BLaER1 (cell line): ENCODE measurements at regions not wholly inside any gene's neighbourhood (a gene's known extent, or its start where the extent isn't known, plus 50 kb on each side); places are given as distances from the start of the nearest gene placed in this dataset.

Experiments used
- H3K27ac ChIP-seq: shearing (Covaris generic); formaldehyde crosslinking; 2 replicates; pipeline ENCODE4 v1.8.1; 2022
- H3K27me3 ChIP-seq: shearing (Covaris generic); formaldehyde crosslinking; 2 replicates; pipeline ENCODE4 v1.8.1; 2022
- H3K36me3 ChIP-seq: shearing (Covaris generic); formaldehyde crosslinking; 2 replicates; pipeline ENCODE4 v1.8.1; 2022
- H3K4me1 ChIP-seq: shearing (Covaris generic); formaldehyde crosslinking; 2 replicates; pipeline ENCODE4 v1.8.1; 2022
- H3K4me2 ChIP-seq: shearing (Covaris generic); formaldehyde crosslinking; 2 replicates; pipeline ENCODE4 v1.8.1; 2022
- H3K4me3 ChIP-seq: shearing (Covaris generic); formaldehyde crosslinking; 2 replicates; pipeline ENCODE4 v1.8.1; 2022
- H3K9ac ChIP-seq: shearing (Covaris generic); formaldehyde crosslinking; 2 replicates; pipeline ENCODE4 v1.8.1; 2022
- H3K9me3 ChIP-seq: shearing (Covaris generic); formaldehyde crosslinking; 2 replicates; pipeline ENCODE4 v1.8.1; 2022
- H4K20me1 ChIP-seq: shearing (Covaris generic); formaldehyde crosslinking; 2 replicates; pipeline ENCODE4 v1.8.1; 2022
- Cebpa-rat ChIP-seq: shearing (Covaris generic); IDR thresholded peaks from 2 replicates; pipeline ENCODE4 v1.8.1; 2022

GRCh38 chr13:34086281-34086680, 268.3 kb downstream of the RFC3 start:
- H3K36me3 ChIP-seq: no peaks in the 10 kb centered on the region
- no peaks in the 10 kb centered on the region for H3K27me3 ChIP-seq
- H4K20me1 ChIP-seq: no peaks in the 10 kb centered on the region
- H3K9me3 ChIP-seq: peaks cover 14% of the 10 kb centered on the region
- H3K4me3 ChIP-seq: no peak overlapping the region
- TF ChIP-seq Cebpa-rat: no peak
- no peak overlapping the region for H3K27ac ChIP-seq
- no peak overlapping the region for H3K4me2 ChIP-seq
- H3K4me1 ChIP-seq: no peaks in the 10 kb centered on the region
- H3K9ac ChIP-seq: no peak overlapping the region

- H3K9me3 ChIP-seq: peaks cover 14% of the 10 kb centered on the region
- no peak overlapping the region for H3K4me3 ChIP-seq
- no peaks in the 10 kb centered on the region for H3K4me1 ChIP-seq
- no peak for TF ChIP-seq Cebpa-rat
- no peaks in the 10 kb centered on the region for H4K20me1 ChIP-seq
- H3K36me3 ChIP-seq: no peaks in the 10 kb centered on the region
- no peak overlapping the region for H3K9ac ChIP-seq
- H3K27me3 ChIP-seq: no peaks in the 10 kb centered on the region
- H3K27ac ChIP-seq: no peak overlapping the region
- no peak overlapping the region for H3K4me2 ChIP-seq
Observed at GRCh38 chr13:34087791-34088190, 269.8 kb downstream of the RFC3 start.

GRCh38 chr13:34103854-34104253, 285.9 kb downstream of the RFC3 start:
- TF ChIP-seq Cebpa-rat: no peak
- no peaks in the 10 kb centered on the region for H3K9me3 ChIP-seq
- H3K4me3 ChIP-seq: no peak overlapping the region
- no peak overlapping the region for H3K9ac ChIP-seq
- no peak overlapping the region for H3K4me2 ChIP-seq
- no peaks in the 10 kb centered on the region for H4K20me1 ChIP-seq
- H3K4me1 ChIP-seq: no peaks in the 10 kb centered on the region
- H3K36me3 ChIP-seq: no peaks in the 10 kb centered on the region
- no peak overlapping the region for H3K27ac ChIP-seq
- no peaks in the 10 kb centered on the region for H3K27me3 ChIP-seq

- Histone ChIP-seq H3K9me3 (peaks cover 5% of the 10 kb centered on the region; the same call in 1 of the 2 replicates), H3K27ac (no peak overlapping the region), H3K4me3 (no peak overlapping the region), H3K4me2 (no peak overlapping the region), H3K4me1 (no peaks in the 10 kb centered on the region), H3K27me3 (no peaks in the 10 kb centered on the region), H3K36me3 (no peaks in the 10 kb centered on the region), H4K20me1 (no peaks in the 10 kb centered on the region), H3K9ac (no peak overlapping the region)
- no peak for TF ChIP-seq Cebpa-rat
Observed at GRCh38 chr13:34104853-34105252, 286.9 kb downstream of the RFC3 start.

- Histone ChIP-seq H4K20me1 (no peaks in the 10 kb centered on the region), H3K9ac (no peak overlapping the region), H3K4me1 (no peaks in the 10 kb centered on the region), H3K27ac (no peak overlapping the region), H3K27me3 (no peaks in the 10 kb centered on the region), H3K36me3 (no peaks in the 10 kb centered on the region), H3K9me3 (peaks cover 5% of the 10 kb centered on the region; the same call in 1 of the 2 replicates), H3K4me3 (no peak overlapping the region), H3K4me2 (no peak overlapping the region)
- TF ChIP-seq Cebpa-rat: no peak
Observed at GRCh38 chr13:34107806-34108205, 289.9 kb downstream of the RFC3 start.

GRCh38 chr13:34108410-34108809, 290.5 kb downstream of the RFC3 start:
- H3K27me3 ChIP-seq: no peaks in the 10 kb centered on the region
- no peak overlapping the region for H3K27ac ChIP-seq
- no peaks in the 10 kb centered on the region for H4K20me1 ChIP-seq
- peaks cover 5% of the 10 kb centered on the region; the same call in 1 of the 2 replicates for H3K9me3 ChIP-seq
- no peaks in the 10 kb centered on the region for H3K36me3 ChIP-seq
- H3K4me2 ChIP-seq: no peak overlapping the region
- H3K4me3 ChIP-seq: no peak overlapping the region
- no peak overlapping the region for H3K9ac ChIP-seq
- H3K4me1 ChIP-seq: no peaks in the 10 kb centered on the region
- no peak for TF ChIP-seq Cebpa-rat

- H3K9ac ChIP-seq: no peak overlapping the region
- no peak overlapping the region for H3K4me3 ChIP-seq
- H3K4me1 ChIP-seq: peaks cover 9% of the 10 kb centered on the region
- H3K4me2 ChIP-seq: peak overlapping the region; percentile 48
- H3K27ac ChIP-seq: no peak overlapping the region
- no peak for TF ChIP-seq Cebpa-rat
- no peaks in the 10 kb centered on the region for H3K27me3 ChIP-seq
- no peaks in the 10 kb centered on the region for H4K20me1 ChIP-seq
- H3K36me3 ChIP-seq: no peaks in the 10 kb centered on the region
- no peaks in the 10 kb centered on the region for H3K9me3 ChIP-seq
Observed at GRCh38 chr13:34114581-34114980, 296.6 kb downstream of the RFC3 start.

- no peaks in the 10 kb centered on the region for H3K27me3 ChIP-seq
- no peak for TF ChIP-seq Cebpa-rat
- H3K4me2 ChIP-seq: no peak overlapping the region
- no peak overlapping the region for H3K27ac ChIP-seq
- H3K36me3 ChIP-seq: no peaks in the 10 kb centered on the region
- H3K9ac ChIP-seq: no peak overlapping the region
- no peak overlapping the region for H3K4me3 ChIP-seq
- no peaks in the 10 kb centered on the region for H4K20me1 ChIP-seq
- H3K9me3 ChIP-seq: no peaks in the 10 kb centered on the region
- peaks cover 9% of the 10 kb centered on the region for H3K4me1 ChIP-seq
Observed at GRCh38 chr13:34116651-34117050, 298.7 kb downstream of the RFC3 start.

- Histone ChIP-seq H3K27me3 (no peaks in the 10 kb centered on the region), H3K4me2 (no peak overlapping the region), H3K4me3 (no peak overlapping the region), H3K9me3 (no peaks in the 10 kb centered on the region), H3K27ac (no peak overlapping the region), H4K20me1 (no peaks in the 10 kb centered on the region), H3K36me3 (no peaks in the 10 kb centered on the region), H3K9ac (no peak overlapping the region), H3K4me1 (peaks cover 5% of the 10 kb centered on the region; the same call in 1 of the 2 replicates)
- no peak for TF ChIP-seq Cebpa-rat
Observed at GRCh38 chr13:34124666-34125306, 306.8 kb downstream of the RFC3 start.

- Histone ChIP-seq H3K27me3 (no peaks in the 10 kb centered on the region), H3K4me2 (no peak overlapping the region), H3K4me1 (peaks cover 5% of the 10 kb centered on the region; the same call in 1 of the 2 replicates), H3K4me3 (no peak overlapping the region), H3K9me3 (no peaks in the 10 kb centered on the region), H3K36me3 (no peaks in the 10 kb centered on the region), H3K27ac (no peak overlapping the region), H4K20me1 (no peaks in the 10 kb centered on the region), H3K9ac (no peak overlapping the region)
- TF ChIP-seq Cebpa-rat: no peak
Observed at GRCh38 chr13:34127523-34127922, 309.6 kb downstream of the RFC3 start.

GRCh38 chr13:34128661-34129060, 310.7 kb downstream of the RFC3 start:
- Histone ChIP-seq H4K20me1 (no peaks in the 10 kb centered on the region), H3K36me3 (no peaks in the 10 kb centered on the region), H3K9me3 (no peaks in the 10 kb centered on the region), H3K4me1 (peaks cover 5% of the 10 kb centered on the region; the same call in 1 of the 2 replicates), H3K9ac (no peak overlapping the region), H3K27ac (no peak overlapping the region), H3K4me3 (no peak overlapping the region), H3K27me3 (no peaks in the 10 kb centered on the region), H3K4me2 (no peak overlapping the region)
- no peak for TF ChIP-seq Cebpa-rat
